NCI-H128 (cell line): ENCODE measurements at regions not wholly inside any gene's neighbourhood (a gene's known extent, or its start where the extent isn't known, plus 50 kb on each side); places are given as distances from the start of the nearest gene placed in this dataset.

ENCODE experiments used
- DNase-seq: peaks from one replicate; lab custom pipeline; 2025; ENCODE audit not compliant: unreplicated experiment; lab: John Stamatoyannopoulos, UW

- DNase-seq = no peak
These were observed 191.9 kb upstream of the PREP start for GRCh38 chr6:105594821-105595220.

GRCh38 chr6:105593805-105594671 lies 191.2 kb upstream of the PREP start:
- DNase-seq = no peak

- no peak for DNase-seq
These were observed 190.3 kb upstream of the PREP start for GRCh38 chr6:105593056-105593690.

GRCh38 chr6:105592329-105592728 lies 189.4 kb upstream of the PREP start:
- DNase-seq = no peak

GRCh38 chr6:105591053-105591452 lies 188.2 kb upstream of the PREP start:
- no peak for DNase-seq

GRCh38 chr6:105588123-105588710 lies 185.3 kb upstream of the PREP start:
- DNase-seq = no peak

- DNase-seq = no peak
These were observed 184.7 kb upstream of the PREP start for GRCh38 chr6:105587349-105588122.

GRCh38 chr6:105578179-105578707 lies 175.4 kb upstream of the PREP start:
- no peak for DNase-seq

DNA sequence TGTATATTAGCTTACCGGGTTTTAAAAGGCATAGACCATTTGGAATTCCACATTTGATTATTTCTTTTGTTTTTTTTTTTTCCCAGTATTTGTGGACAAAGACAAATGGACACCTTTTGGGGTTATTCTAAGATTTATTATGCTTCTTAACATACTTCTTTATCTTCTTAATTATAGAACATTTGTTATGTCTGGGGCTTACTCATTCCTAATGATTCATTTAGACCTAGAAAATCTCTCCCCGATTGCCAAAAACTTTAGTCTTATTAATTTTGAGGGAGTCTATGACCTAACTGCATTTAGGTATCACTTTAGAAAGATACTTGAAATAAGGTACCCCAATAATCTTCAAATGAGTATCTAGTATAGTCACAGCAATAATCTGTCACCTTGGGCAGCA lies 170.7 kb upstream of the PREP start:
- DNase-seq = no peak

DNA sequence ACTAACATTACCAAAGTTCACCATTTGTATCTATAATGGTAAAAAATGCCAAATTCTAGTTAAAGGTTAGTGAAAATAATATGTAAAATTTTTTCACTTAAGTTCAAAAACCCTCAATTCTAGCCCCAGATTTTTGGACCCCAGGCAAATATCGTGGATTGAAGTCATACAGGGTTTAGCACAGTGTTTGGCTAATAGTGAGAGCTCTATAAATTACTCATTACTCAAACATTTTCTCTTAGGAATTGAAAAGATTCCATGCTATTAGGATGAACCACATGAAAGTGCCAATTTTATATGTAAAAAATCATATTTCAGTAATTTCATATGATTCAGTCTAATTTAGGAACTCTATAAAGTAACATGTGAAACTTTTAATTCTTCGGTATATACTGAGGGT lies 170.3 kb upstream of the PREP start:
- DNase-seq = no peak

GRCh38 chr6:105570416-105570815 lies 167.5 kb upstream of the PREP start:
- no peak for DNase-seq

DNA sequence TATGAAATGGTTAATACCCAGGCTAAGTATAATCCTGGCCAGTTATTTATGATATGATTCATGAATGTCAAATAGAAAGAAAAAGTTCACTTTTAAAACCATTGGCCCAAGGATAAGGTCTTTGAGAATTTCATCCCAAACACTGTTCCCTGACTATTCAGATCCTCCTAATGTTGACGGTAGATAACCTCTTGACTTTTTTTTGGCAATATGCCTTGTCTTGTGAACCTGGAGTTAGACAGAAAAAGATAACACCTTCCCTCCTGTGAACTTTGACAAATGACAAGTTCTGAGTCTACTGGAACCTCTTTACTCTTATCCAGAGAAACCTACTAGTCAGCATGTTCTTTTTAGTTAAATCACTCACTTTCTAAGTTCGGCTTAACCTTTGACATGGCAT lies 166.8 kb upstream of the PREP start:
- no peak for DNase-seq

DNA sequence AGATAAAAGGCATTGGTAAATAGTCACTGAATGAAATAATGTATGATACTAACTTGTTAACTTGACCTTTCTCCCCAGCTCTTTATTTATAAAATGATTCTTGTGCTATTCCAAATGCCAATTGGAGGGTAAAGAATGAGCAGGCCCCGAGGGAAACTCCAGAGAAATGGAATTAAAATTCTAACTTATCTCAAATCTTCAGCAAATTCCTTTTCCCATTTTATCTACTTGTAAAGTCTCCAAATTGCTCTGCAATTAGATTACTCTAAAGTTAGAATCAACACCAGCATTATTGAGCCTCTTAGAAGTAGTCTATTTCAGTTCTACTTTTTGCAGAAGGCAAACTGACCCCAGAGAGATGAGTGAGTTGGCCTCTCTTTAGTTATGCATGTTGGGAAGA lies 165.9 kb upstream of the PREP start:
- DNase-seq = no peak

DNA sequence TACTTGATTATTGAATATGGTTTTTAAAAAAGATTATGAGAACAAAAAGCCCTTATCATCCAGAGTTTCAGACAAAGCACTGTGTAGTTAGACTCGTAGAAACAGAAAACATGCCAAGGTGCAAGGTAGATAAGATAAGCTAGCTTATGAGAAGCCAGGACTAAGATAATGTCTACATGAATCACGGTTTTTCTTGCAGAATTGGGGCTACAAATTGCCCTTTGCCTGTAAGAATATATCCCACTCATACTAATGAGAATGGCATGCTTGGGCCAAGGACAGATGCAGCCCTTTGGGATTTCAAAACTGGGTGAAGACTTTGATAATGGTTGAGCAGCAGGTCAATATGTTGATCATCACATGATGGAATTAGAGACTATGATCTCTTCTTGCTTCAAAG lies 165.3 kb upstream of the PREP start:
- DNase-seq = no peak

GRCh38 chr6:105567140-105567539 lies 164.3 kb upstream of the PREP start:
- DNase-seq = no peak

DNA sequence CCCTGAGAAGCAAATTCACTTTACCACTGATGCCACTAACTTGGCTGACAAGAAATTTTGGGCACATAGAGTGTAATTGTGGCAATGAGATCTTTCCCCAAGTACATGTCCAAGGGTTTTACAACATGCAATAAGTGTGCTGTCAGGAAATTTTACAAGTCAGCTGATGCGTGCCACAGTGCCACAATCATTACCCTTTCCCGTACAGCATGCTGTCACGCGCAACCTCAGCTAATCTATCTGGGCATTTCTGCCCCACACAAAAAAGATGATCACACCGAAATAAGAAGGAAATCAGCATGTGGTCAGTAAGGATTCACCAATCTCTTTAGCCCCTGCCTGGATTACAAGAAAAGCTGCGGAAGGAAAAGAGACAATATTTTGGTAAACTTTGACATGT lies 163.6 kb upstream of the PREP start:
- no peak for DNase-seq

GRCh38 chr6:105564121-105564902 lies 161.4 kb upstream of the PREP start:
- no peak for DNase-seq

GRCh38 chr6:105562027-105562426 lies 159.1 kb upstream of the PREP start:
- DNase-seq = no peak

GRCh38 chr6:105561486-105561885 lies 158.6 kb upstream of the PREP start:
- no peak for DNase-seq

GRCh38 chr6:105560611-105561066 lies 157.8 kb upstream of the PREP start:
- DNase-seq = no peak
